ENCODE measurements at regions not wholly inside any gene's neighbourhood (a gene's known extent, or its start where the extent isn't known, plus 50 kb on each side); places are given as distances from the start of the nearest gene placed in this dataset.

DNA sequence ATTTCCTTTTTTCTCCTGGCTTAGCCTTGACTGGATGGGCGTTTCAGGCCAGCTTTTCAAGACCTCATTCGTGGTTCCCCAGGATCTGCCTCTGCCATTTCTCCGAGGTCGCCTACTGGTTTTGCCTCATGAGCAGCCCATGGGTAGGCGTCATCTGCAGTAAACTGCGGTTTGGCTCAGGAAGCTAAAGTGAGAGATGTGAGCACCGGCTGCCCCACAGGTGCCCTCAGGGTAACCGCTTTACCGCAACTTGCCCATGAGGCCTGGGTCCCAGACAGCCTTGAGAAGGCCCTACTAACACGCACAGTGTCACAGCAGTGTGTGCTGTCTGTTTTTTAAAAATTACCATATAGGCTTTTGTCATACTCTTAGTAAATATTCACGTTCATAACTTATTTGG, 53.4 kb upstream of the TBXT start:
- TF ChIP-seq, protein P1, sequence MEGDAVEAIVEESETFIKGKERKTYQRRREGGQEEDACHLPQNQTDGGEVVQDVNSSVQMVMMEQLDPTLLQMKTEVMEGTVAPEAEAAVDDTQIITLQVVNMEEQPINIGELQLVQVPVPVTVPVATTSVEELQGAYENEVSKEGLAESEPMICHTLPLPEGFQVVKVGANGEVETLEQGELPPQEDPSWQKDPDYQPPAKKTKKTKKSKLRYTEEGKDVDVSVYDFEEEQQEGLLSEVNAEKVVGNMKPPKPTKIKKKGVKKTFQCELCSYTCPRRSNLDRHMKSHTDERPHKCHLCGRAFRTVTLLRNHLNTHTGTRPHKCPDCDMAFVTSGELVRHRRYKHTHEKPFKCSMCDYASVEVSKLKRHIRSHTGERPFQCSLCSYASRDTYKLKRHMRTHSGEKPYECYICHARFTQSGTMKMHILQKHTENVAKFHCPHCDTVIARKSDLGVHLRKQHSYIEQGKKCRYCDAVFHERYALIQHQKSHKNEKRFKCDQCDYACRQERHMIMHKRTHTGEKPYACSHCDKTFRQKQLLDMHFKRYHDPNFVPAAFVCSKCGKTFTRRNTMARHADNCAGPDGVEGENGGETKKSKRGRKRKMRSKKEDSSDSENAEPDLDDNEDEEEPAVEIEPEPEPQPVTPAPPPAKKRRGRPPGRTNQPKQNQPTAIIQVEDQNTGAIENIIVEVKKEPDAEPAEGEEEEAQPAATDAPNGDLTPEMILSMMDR (IDR thresholded peaks at IDR 0.05; ENCODE audit: extremely low read depth, insufficient read depth, missing control alignments): no peak
- in situ Hi-C loops (cut with MboI; ENCODE audit: low pct_unique_long_range_greater_than_20kb, low sequenced_read_pairs, unreplicated experiment): no loop called here
- DNase-seq (ENCODE audit: low spot score): no peak

Measured in GM13977 (cell line).